Heart left ventricle (tissue), 13 donors: ENCODE measurements at regions not wholly inside any gene's neighbourhood (a gene's known extent, or its start where the extent isn't known, plus 50 kb on each side); places are given as distances from the start of the nearest gene placed in this dataset.

Experiments
- CTCF ChIP-seq, 12 donors: fragments of 200-600 bp; sonication (generic) in 4 of 12; IDR thresholded peaks; one replicate each; pipeline versions ENCODE4 v1.5.0 to v1.8.0; 2018 to 2022; ENCODE audit warnings: antibody characterized with exemption in 12 of 12, mild to moderate bottlenecking in 5 of 12
- POLR2A ChIP-seq, 2 donors: fragments of 450-650 bp; IDR thresholded peaks; one replicate each; pipeline ENCODE4 v1.6.1; 2017; ENCODE audit warnings: antibody characterized with exemption in 2 of 2, mild to moderate bottlenecking in 2 of 2, moderate library complexity in 2 of 2
- donor health status: ischemic (EF 13 %, LVEDD 7.1; RV severe dilation, severe dysfunction).
- donor health status: DM: no; HTN: yes; CAD: no.
- donor health status: DM: no; HTN: no; CAD: no.
- donor health status: ischemic (EF 25% LVEDD 6.9; RV normal size, moderate dysfunction).
- donor health status: ischemic (EF 25% LVEDD 5.7; RV mildly dilated, moderate dysfunction).
- donor health status: ischemic (EF 35%, LVEDD 5.7; RV mildly dilated, moderate dysfunction).
- donor health status: nonischemic (EF 11% LVEDD 7.7; RV severe dilation, severe dysfunction).
- donor health status: DM: yes; HTN: yes; CAD: no.
- donor health status: PGD.
- donor health status: ischemic (EF 29% LVEDD 5.4; RV normal size, mild dysfunction).
- donor health status: nonischemic (EF 23%, LVEDD 6.1; RV moderate dilation, normal function).

GRCh38 chr9:85425153-85425611, 316.6 kb downstream of the AGTPBP1 start:
- TF ChIP-seq CTCF (IDR thresholded peaks at IDR 0.05) (peak; percentile 33 to 70 (median 54)), POLR2A (IDR thresholded peaks at IDR 0.05) (no peak)
